ENCODE measurements at regions not wholly inside any gene's neighbourhood (a gene's known extent, or its start where the extent isn't known, plus 50 kb on each side); places are given as distances from the start of the nearest gene placed in this dataset.

DNA sequence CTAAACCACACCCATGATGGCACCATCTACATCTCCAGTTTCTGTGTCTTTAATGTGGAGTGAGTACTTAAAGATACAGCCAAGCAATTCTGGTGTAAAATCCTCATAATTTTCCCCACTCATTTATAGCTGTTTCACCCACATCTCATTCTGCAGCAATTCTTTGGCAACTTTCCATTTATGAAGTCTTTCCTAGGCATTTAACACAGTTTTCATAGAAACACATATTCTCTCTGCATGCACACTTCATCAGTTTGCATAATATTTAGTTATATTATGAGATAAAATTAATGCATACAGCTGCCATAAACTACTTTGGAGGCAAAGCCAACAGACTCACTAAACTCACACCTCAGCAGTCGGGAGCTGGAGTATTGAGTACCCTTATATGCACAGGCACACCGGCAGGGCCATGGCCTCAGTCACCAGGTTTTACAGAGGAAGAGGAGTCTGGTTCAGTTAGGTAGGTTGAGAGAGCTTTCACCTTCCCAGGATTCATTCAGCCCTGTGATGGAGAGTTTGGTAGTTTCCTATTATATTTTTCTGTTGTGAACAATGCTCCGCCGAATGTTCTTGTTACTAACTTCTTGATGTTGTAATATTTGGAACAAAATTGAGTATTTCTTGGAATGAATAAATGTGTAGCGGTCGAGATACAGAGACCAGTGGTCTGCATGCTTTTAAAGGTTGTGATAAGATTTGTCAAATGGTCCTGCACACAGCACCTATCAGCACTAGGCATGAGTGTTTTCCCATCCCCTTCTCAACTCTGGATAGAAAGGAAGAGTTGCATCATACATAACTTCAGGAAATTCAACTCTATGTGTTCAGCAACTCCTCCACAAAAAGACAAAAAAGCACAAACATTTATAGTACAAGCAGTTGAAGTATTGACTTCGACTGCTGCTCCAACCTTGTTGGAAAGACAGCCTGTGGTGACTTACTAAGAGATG lies 123.5 kb downstream of the TTC8 start:
- Histone ChIP-seq H3K18ac (ENCODE audit: low read length) (no peak overlapping the region), H3K23ac (ENCODE audit: low read depth, low read length, poor library complexity) (no peak overlapping the region), H3K9ac (ENCODE audit: low read depth, low read length, poor library complexity) (no peak overlapping the region), H4K8ac (ENCODE audit: low read depth, low read length) (no peak overlapping the region), H2AK5ac (ENCODE audit: low read depth, low read length) (no peak overlapping the region), H3K27ac (replicated peaks; ENCODE audit: low read length) (no peak overlapping the region), H3K4me3 (ENCODE audit: low read length in 2 of 2) (no peak overlapping the region), H3K14ac (ENCODE audit: low read length) (no peak overlapping the region), H3K4me1 (ENCODE audit: control insufficient read depth in 2 of 2, insufficient read depth in 1 of 2, low read depth in 1 of 2, low read length in 2 of 2) (peaks cover 0 to 2% of the 10 kb centered on the region in 2 donors), H2BK120ac (ENCODE audit: low read depth, low read length) (no peak overlapping the region), H2BK15ac (ENCODE audit: low read length) (no peak overlapping the region), H3K36me3 (replicated peaks in 1 of 2; ENCODE audit: control insufficient read depth in 2 of 2, insufficient read depth in 2 of 2, low read length in 2 of 2) (no peaks in the 10 kb centered on the region), H3K4me2 (ENCODE audit: insufficient read depth, low read length, poor library complexity, severe bottlenecking) (no peak overlapping the region), H2AFZ (ENCODE audit: low read length) (no peak overlapping the region), H3K27me3 (ENCODE audit: control insufficient read depth in 3 of 3, insufficient read depth in 3 of 3, low read depth in 1 of 3, low read length in 3 of 3) (no peaks in the 10 kb centered on the region), H3K4ac (ENCODE audit: low read length) (no peak overlapping the region), H2BK5ac (ENCODE audit: low read length) (no peak overlapping the region), H3K9me3 (replicated peaks in 1 of 2; ENCODE audit: control insufficient read depth in 2 of 2, insufficient read depth in 1 of 2, low read depth in 1 of 2, low read length in 2 of 2) (peaks cover 0 to 2% of the 10 kb centered on the region in 2 donors), H3K79me1 (ENCODE audit: low read depth, low read length) (no peaks in the 10 kb centered on the region), H2BK12ac (ENCODE audit: low read length) (no peak overlapping the region), H4K91ac (ENCODE audit: low read depth, low read length, poor library complexity) (no peak overlapping the region)
- no peak for DNase-seq (ENCODE audit: low spot score)
- no CpG with 5 or more reads among the region's 7 CpGs for WGBS, 2 donors (ENCODE audit: extremely low coverage in 2 of 2, insufficient read length in 2 of 2, insufficient replicate concordance in 1 of 2)

DNA sequence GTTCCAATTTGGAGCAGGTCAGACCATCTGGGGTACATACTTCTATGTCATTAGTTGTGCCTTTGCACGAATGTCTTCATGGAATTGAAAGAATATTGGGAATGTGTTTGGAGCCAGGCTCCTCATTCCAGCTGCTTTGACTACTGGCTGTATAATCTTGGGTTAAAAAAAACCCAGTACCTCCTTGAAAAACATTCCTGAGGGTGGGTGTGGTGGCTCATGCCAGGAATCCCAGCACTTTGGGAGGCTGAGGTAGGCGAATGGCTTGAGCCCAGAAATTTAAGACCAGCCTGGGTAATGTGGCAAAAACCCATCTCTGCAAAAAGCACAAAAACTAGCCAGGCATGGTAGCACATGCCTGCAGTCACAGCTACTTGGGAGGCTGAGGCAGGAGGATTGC lies 125.6 kb downstream of the TTC8 start:
- Histone ChIP-seq H2BK15ac (ENCODE audit: low read length) (no peak overlapping the region), H2BK120ac (ENCODE audit: low read depth, low read length) (no peak overlapping the region), H3K36me3 (replicated peaks in 1 of 2; ENCODE audit: control insufficient read depth in 2 of 2, insufficient read depth in 2 of 2, low read length in 2 of 2) (no peaks in the 10 kb centered on the region), H3K4me1 (ENCODE audit: control insufficient read depth in 2 of 2, insufficient read depth in 1 of 2, low read depth in 1 of 2, low read length in 2 of 2) (peaks cover 0 to 2% of the 10 kb centered on the region in 2 donors), H3K4ac (ENCODE audit: low read length) (no peak overlapping the region), H3K27ac (replicated peaks; ENCODE audit: low read length) (no peak overlapping the region), H3K18ac (ENCODE audit: low read length) (no peak overlapping the region), H3K4me2 (ENCODE audit: insufficient read depth, low read length, poor library complexity, severe bottlenecking) (no peak overlapping the region), H2AK5ac (ENCODE audit: low read depth, low read length) (no peak overlapping the region), H3K27me3 (ENCODE audit: control insufficient read depth in 3 of 3, insufficient read depth in 3 of 3, low read depth in 1 of 3, low read length in 3 of 3) (no peaks in the 10 kb centered on the region), H4K91ac (ENCODE audit: low read depth, low read length, poor library complexity) (no peak overlapping the region), H3K14ac (ENCODE audit: low read length) (no peak overlapping the region), H3K9me3 (replicated peaks in 1 of 2; ENCODE audit: control insufficient read depth in 2 of 2, insufficient read depth in 1 of 2, low read depth in 1 of 2, low read length in 2 of 2) (peaks cover 0 to 2% of the 10 kb centered on the region in 2 donors), H3K79me1 (ENCODE audit: low read depth, low read length) (no peaks in the 10 kb centered on the region), H3K9ac (ENCODE audit: low read depth, low read length, poor library complexity) (no peak overlapping the region), H4K8ac (ENCODE audit: low read depth, low read length) (no peak overlapping the region), H3K4me3 (ENCODE audit: low read length in 2 of 2) (no peak overlapping the region), H2BK5ac (ENCODE audit: low read length) (no peak overlapping the region), H3K23ac (ENCODE audit: low read depth, low read length, poor library complexity) (no peak overlapping the region), H2BK12ac (ENCODE audit: low read length) (no peak overlapping the region), H2AFZ (ENCODE audit: low read length) (no peak overlapping the region)
- WGBS, 2 donors (ENCODE audit: extremely low coverage in 2 of 2, insufficient read length in 2 of 2, insufficient replicate concordance in 1 of 2): no CpG with 5 or more reads among the region's 2 CpGs
- DNase-seq (ENCODE audit: low spot score): no peak

DNA sequence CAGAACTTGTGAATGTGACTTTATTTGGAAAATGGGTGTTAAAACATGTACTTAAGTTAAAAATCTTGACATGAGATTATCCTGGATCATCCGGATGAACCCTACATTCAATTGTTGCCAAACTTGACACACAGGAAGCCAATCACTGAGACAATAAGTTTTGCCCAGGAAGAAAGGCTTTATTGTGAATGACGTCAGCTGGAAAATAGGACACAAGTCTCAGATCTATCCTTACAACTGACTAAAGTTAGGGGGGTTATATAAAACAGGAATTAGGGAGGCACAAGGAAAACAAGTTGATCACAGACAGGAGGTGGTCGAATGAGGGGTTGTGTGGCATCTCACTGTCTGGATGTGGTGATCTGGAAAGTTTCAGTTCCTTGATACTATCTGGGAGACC lies 126.9 kb downstream of the TTC8 start:
- no peak overlapping the region for H2BK5ac ChIP-seq (ENCODE audit: low read length)
- H3K4me2 ChIP-seq (ENCODE audit: insufficient read depth, low read length, poor library complexity, severe bottlenecking): no peak overlapping the region
- no peak overlapping the region for H2BK12ac ChIP-seq (ENCODE audit: low read length)
- H3K4me3 ChIP-seq (ENCODE audit: low read length in 2 of 2): no peak overlapping the region
- H3K27me3 ChIP-seq (ENCODE audit: control insufficient read depth in 3 of 3, insufficient read depth in 3 of 3, low read depth in 1 of 3, low read length in 3 of 3): no peaks in the 10 kb centered on the region
- no peak overlapping the region for H4K91ac ChIP-seq (ENCODE audit: low read depth, low read length, poor library complexity)
- H2BK15ac ChIP-seq (ENCODE audit: low read length): no peak overlapping the region
- H2BK120ac ChIP-seq (ENCODE audit: low read depth, low read length): no peak overlapping the region
- peaks cover 0 to 2% of the 10 kb centered on the region in 2 donors for H3K4me1 ChIP-seq (ENCODE audit: control insufficient read depth in 2 of 2, insufficient read depth in 1 of 2, low read depth in 1 of 2, low read length in 2 of 2)
- DNase-seq (ENCODE audit: low spot score): no peak
- no peak overlapping the region for H3K4ac ChIP-seq (ENCODE audit: low read length)
- H2AFZ ChIP-seq (ENCODE audit: low read length): no peak overlapping the region
- no peak overlapping the region for H2AK5ac ChIP-seq (ENCODE audit: low read depth, low read length)
- no peak overlapping the region for H3K18ac ChIP-seq (ENCODE audit: low read length)
- H3K9ac ChIP-seq (ENCODE audit: low read depth, low read length, poor library complexity): no peak overlapping the region
- H3K36me3 ChIP-seq (replicated peaks in 1 of 2; ENCODE audit: control insufficient read depth in 2 of 2, insufficient read depth in 2 of 2, low read length in 2 of 2): no peaks in the 10 kb centered on the region
- H4K8ac ChIP-seq (ENCODE audit: low read depth, low read length): no peak overlapping the region
- H3K27ac ChIP-seq (replicated peaks; ENCODE audit: low read length): no peak overlapping the region
- no CpG with 5 or more reads among the region's 3 CpGs for WGBS, 2 donors (ENCODE audit: extremely low coverage in 2 of 2, insufficient read length in 2 of 2, insufficient replicate concordance in 1 of 2)
- H3K23ac ChIP-seq (ENCODE audit: low read depth, low read length, poor library complexity): no peak overlapping the region
- H3K79me1 ChIP-seq (ENCODE audit: low read depth, low read length): no peaks in the 10 kb centered on the region
- no peak overlapping the region for H3K14ac ChIP-seq (ENCODE audit: low read length)
- H3K9me3 ChIP-seq (replicated peaks in 1 of 2; ENCODE audit: control insufficient read depth in 2 of 2, insufficient read depth in 1 of 2, low read depth in 1 of 2, low read length in 2 of 2): peaks cover 0 to 2% of the 10 kb centered on the region in 2 donors

DNA sequence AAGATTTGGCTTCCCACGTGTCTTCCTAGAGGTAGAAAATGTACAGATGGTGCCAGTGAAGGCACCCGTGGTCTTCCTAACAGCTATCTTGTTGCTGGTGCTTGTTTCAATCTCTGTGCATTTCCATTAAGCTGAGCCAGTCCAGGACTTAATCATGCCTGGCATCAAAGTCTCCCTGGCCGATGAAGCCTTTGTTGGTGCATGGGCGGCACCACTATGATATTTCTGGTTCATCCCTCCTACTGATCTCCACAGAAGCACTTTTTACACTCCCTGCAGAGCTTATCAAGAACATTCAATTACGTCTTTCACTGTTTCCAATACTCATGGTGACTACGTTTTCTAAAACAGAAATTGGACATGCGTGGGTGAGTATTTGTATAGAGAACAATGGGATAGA lies 128.4 kb downstream of the TTC8 start:
- Histone ChIP-seq H3K4ac (ENCODE audit: low read length) (no peak overlapping the region), H3K4me1 (ENCODE audit: control insufficient read depth in 2 of 2, insufficient read depth in 1 of 2, low read depth in 1 of 2, low read length in 2 of 2) (peaks cover 0 to 2% of the 10 kb centered on the region in 2 donors), H4K8ac (ENCODE audit: low read depth, low read length) (no peak overlapping the region), H3K18ac (ENCODE audit: low read length) (no peak overlapping the region), H3K23ac (ENCODE audit: low read depth, low read length, poor library complexity) (no peak overlapping the region), H3K4me2 (ENCODE audit: insufficient read depth, low read length, poor library complexity, severe bottlenecking) (no peak overlapping the region), H3K27ac (replicated peaks; ENCODE audit: low read length) (no peak overlapping the region), H2AK5ac (ENCODE audit: low read depth, low read length) (no peak overlapping the region), H2BK15ac (ENCODE audit: low read length) (no peak overlapping the region), H3K27me3 (ENCODE audit: control insufficient read depth in 3 of 3, insufficient read depth in 3 of 3, low read depth in 1 of 3, low read length in 3 of 3) (no peaks in the 10 kb centered on the region), H3K9ac (ENCODE audit: low read depth, low read length, poor library complexity) (no peak overlapping the region), H2AFZ (ENCODE audit: low read length) (no peak overlapping the region), H3K36me3 (replicated peaks in 1 of 2; ENCODE audit: control insufficient read depth in 2 of 2, insufficient read depth in 2 of 2, low read length in 2 of 2) (no peaks in the 10 kb centered on the region), H3K9me3 (replicated peaks in 1 of 2; ENCODE audit: control insufficient read depth in 2 of 2, insufficient read depth in 1 of 2, low read depth in 1 of 2, low read length in 2 of 2) (peaks cover 0 to 2% of the 10 kb centered on the region in 2 donors), H3K4me3 (ENCODE audit: low read length in 2 of 2) (no peak overlapping the region), H2BK5ac (ENCODE audit: low read length) (no peak overlapping the region), H2BK12ac (ENCODE audit: low read length) (no peak overlapping the region), H3K79me1 (ENCODE audit: low read depth, low read length) (no peaks in the 10 kb centered on the region), H2BK120ac (ENCODE audit: low read depth, low read length) (no peak overlapping the region), H4K91ac (ENCODE audit: low read depth, low read length, poor library complexity) (no peak overlapping the region), H3K14ac (ENCODE audit: low read length) (no peak overlapping the region)
- WGBS, 2 donors (ENCODE audit: extremely low coverage in 2 of 2, insufficient read length in 2 of 2, insufficient replicate concordance in 1 of 2): 100% methylated on average over 1 of the region's 7 CpGs; no CpG with 5 or more reads in 1 of the 2 donors
- DNase-seq (ENCODE audit: low spot score): no peak

Measured in neuronal stem cell (in vitro differentiated cells).